ENCODE measurements at regions not wholly inside any gene's neighbourhood (a gene's known extent, or its start where the extent isn't known, plus 50 kb on each side); places are given as distances from the start of the nearest gene placed in this dataset.

DNA sequence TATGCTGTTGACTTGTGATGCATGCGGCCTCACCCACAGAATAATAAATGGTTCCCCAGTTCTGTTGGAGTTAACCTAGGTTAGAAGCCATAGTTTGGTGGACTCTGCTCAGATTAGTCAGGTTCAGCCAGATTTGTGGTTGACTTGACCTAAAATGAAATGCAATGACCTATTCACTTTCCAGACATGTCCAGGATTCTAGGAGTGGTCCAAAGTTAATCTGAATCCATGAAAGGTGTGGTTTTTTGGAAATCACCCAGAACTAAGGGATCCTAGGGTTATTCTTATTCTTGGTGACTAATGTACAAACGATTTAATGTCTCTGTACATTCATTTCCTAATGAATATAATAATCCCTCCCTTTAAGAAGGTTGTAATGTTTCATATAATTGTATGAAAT is 88.9 kb upstream of the RBBP8 start:
- TF ChIP-seq, protein P1, sequence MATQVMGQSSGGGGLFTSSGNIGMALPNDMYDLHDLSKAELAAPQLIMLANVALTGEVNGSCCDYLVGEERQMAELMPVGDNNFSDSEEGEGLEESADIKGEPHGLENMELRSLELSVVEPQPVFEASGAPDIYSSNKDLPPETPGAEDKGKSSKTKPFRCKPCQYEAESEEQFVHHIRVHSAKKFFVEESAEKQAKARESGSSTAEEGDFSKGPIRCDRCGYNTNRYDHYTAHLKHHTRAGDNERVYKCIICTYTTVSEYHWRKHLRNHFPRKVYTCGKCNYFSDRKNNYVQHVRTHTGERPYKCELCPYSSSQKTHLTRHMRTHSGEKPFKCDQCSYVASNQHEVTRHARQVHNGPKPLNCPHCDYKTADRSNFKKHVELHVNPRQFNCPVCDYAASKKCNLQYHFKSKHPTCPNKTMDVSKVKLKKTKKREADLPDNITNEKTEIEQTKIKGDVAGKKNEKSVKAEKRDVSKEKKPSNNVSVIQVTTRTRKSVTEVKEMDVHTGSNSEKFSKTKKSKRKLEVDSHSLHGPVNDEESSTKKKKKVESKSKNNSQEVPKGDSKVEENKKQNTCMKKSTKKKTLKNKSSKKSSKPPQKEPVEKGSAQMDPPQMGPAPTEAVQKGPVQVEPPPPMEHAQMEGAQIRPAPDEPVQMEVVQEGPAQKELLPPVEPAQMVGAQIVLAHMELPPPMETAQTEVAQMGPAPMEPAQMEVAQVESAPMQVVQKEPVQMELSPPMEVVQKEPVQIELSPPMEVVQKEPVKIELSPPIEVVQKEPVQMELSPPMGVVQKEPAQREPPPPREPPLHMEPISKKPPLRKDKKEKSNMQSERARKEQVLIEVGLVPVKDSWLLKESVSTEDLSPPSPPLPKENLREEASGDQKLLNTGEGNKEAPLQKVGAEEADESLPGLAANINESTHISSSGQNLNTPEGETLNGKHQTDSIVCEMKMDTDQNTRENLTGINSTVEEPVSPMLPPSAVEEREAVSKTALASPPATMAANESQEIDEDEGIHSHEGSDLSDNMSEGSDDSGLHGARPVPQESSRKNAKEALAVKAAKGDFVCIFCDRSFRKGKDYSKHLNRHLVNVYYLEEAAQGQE (IDR thresholded peaks at IDR 0.05; ENCODE audit: insufficient read depth in 1 of 2, low read depth in 2 of 2, low read length in 2 of 2), result no peak
- no peak for TF ChIP-seq TAF1 (IDR thresholded peaks at IDR 0.05; ENCODE audit: borderline replicate concordance, insufficient read depth, low read length)
- no peak for TF ChIP-seq POLR2AphosphoS5 (IDR thresholded peaks at IDR 0.05; ENCODE audit: low read depth, low read length)
